AG04450 (cell line): ENCODE measurements at regions not wholly inside any gene's neighbourhood (a gene's known extent, or its start where the extent isn't known, plus 50 kb on each side); places are given as distances from the start of the nearest gene placed in this dataset.

Experiments used
- CTCF ChIA-PET: fragments of 300-600, 350-600 bp; formaldehyde crosslinking; extraction: SDS; loops from one replicate; lab custom pipeline; 2022; ENCODE audit warnings: antibody characterized with exemption, inconsistent platforms; lab: Charles Lee
- POLR2A ChIA-PET: fragments of 350-600 bp; formaldehyde crosslinking; extraction: SDS; loops from one replicate; lab custom pipeline; 2021; ENCODE audit warnings: antibody characterized with exemption, inconsistent platforms; lab: Yijun Ruan, JAX
- DNase-seq: peaks from one replicate; pipeline ENCODE4 v3.0.0-alpha.2; 2011; ENCODE audit warnings: low read depth, low spot score
- H3K27ac ChIP-seq: one replicate; pipeline ENCODE4 v1.5.1; 2012; ENCODE audit warnings: low read depth, low read length, control low read depth
- H3K27me3 ChIP-seq: one replicate; pipeline ENCODE4 v1.6.0; 2012; ENCODE audit warnings: low read length; ENCODE audit not compliant: control insufficient read depth, insufficient read depth
- H3K4me3 ChIP-seq: 2 replicates; pipeline ENCODE4 v1.5.1; 2011; ENCODE audit warnings: mild to moderate bottlenecking, low read depth, low read length, control low read depth
- H3K9me3 ChIP-seq: 2 replicates; pipeline ENCODE4 v1.5.1; 2012; ENCODE audit warnings: low read length; ENCODE audit not compliant: control insufficient read depth, insufficient read depth
- TF ChIP-seq, protein P1 (sequence below): IDR thresholded peaks from 2 replicates; pipeline ENCODE4 v1.5.1; 2011; ENCODE audit warnings: low read depth, low read length, control low read depth, inconsistent platforms

DNA sequence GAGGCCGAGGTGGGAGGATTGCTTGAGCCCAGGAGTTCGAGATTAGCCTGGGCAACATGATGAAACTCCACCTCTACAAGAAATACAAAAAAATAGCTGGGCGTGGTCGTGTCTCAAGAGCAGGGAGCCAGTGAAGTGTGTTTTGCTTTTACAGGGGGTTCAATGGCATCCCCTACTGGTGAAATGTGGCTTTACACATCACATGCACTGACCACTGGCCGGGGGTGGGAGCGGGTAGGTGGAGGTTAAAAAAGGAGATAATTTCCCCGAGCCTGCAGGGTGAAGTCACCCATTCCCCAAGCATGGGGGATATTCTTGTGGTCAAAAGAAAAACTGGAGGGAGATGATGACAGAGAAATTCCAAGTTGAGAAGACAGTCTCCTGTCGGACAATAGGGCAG, 63.6 kb upstream of the PWP1 start:
- H3K4me3 ChIP-seq = no peak overlapping the region
- TF ChIP-seq, protein P1, sequence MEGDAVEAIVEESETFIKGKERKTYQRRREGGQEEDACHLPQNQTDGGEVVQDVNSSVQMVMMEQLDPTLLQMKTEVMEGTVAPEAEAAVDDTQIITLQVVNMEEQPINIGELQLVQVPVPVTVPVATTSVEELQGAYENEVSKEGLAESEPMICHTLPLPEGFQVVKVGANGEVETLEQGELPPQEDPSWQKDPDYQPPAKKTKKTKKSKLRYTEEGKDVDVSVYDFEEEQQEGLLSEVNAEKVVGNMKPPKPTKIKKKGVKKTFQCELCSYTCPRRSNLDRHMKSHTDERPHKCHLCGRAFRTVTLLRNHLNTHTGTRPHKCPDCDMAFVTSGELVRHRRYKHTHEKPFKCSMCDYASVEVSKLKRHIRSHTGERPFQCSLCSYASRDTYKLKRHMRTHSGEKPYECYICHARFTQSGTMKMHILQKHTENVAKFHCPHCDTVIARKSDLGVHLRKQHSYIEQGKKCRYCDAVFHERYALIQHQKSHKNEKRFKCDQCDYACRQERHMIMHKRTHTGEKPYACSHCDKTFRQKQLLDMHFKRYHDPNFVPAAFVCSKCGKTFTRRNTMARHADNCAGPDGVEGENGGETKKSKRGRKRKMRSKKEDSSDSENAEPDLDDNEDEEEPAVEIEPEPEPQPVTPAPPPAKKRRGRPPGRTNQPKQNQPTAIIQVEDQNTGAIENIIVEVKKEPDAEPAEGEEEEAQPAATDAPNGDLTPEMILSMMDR = peak; percentile 51
- POLR2A ChIA-PET = no interaction called here
- H3K27me3 ChIP-seq = no peaks in the 10 kb centered on the region
- CTCF ChIA-PET = interaction anchor here (1.1 to 2.5 kb wide), 2 partner anchors 9 to 491 kb away, joined by 3 to 14 read pairs; no protein-coding TSS in a partner anchor
- H3K9me3 ChIP-seq = no peaks in the 10 kb centered on the region
- no peak overlapping the region for H3K27ac ChIP-seq
- no peak for DNase-seq

DNA sequence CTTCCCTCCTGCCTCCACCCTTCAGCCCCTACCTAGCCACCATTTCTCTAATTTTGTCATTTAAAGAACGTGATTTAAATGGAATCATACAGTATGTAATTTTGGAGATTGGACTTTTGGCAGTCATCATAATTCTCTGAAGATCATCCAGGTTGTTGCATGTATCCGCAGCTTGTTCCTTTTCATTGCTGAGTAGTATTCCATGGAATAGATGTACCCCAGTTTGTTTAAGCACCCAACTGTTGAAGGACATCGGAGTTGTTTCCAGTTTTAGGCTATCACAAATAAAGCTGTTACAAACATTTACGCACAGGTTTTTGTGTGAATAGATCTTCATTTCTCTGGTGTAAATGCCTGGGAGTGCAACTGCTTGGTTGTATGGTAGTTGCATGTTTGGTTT, 61.1 kb upstream of the PWP1 start:
- DNase-seq = no peak
- Histone ChIP-seq H3K9me3 (no peaks in the 10 kb centered on the region), H3K27me3 (no peaks in the 10 kb centered on the region), H3K4me3 (no peak overlapping the region), H3K27ac (no peak overlapping the region)
- ChIA-PET POLR2A (no interaction called here), CTCF (no interaction called here)
- TF ChIP-seq, protein P1 = no peak

DNA sequence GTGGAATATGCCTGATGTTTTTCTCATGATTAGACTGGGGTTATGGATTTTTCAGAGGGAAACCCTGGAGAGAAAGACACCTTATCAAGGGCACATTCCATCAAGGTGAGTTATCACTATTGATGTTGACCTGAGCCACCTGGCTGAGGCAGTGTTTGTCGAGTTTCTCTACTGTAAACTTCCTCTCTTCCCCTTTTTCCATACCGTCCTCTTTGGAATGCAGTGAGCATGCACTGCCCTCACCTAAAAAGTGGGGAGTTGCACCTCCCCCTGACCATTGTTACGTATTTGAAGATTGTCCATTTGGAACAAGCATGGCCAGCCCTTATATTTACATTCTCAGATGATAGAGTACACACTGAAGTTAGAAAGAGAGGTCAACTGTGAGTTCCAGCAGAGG, 53.9 kb upstream of the PWP1 start:
- no peak overlapping the region for H3K27ac ChIP-seq
- CTCF ChIA-PET = no interaction called here
- POLR2A ChIA-PET = no interaction called here

DNA sequence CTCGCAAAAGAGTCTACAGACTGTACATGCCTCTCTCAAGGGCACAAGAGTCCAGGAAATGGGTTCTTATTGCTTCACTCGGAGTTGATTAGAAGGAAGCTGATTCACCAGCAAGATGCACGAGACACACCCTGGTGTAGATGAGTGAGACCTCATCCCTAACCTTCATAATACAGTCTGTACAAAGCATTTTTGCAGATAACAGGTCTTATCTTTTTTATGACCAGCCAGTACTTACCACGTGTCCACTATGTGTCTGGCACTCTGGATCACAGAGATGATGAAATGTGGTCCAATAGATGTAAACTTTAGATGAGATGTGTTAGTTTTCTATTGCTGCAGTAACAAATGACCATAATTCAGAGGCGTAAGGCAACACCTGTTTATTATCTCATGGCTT, 53.4 kb upstream of the PWP1 start:
- Histone ChIP-seq H3K9me3 (no peaks in the 10 kb centered on the region), H3K27ac (no peak overlapping the region), H3K4me3 (no peak overlapping the region), H3K27me3 (no peaks in the 10 kb centered on the region)
- DNase-seq = no peak
- CTCF ChIA-PET = interaction anchor here (3.0 kb wide), 1 partner anchor 500 kb away, joined by 10 read pairs; no protein-coding TSS in a partner anchor
- TF ChIP-seq, protein P1 = no peak
- POLR2A ChIA-PET = no interaction called here

More for the DNA sequence above, 53.9 kb upstream of the PWP1 start:
- no peaks in the 10 kb centered on the region for H3K9me3 ChIP-seq
- TF ChIP-seq, protein P1 = no peak
- H3K4me3 ChIP-seq = no peak overlapping the region
- no peaks in the 10 kb centered on the region for H3K27me3 ChIP-seq
- no peak for DNase-seq

DNA sequence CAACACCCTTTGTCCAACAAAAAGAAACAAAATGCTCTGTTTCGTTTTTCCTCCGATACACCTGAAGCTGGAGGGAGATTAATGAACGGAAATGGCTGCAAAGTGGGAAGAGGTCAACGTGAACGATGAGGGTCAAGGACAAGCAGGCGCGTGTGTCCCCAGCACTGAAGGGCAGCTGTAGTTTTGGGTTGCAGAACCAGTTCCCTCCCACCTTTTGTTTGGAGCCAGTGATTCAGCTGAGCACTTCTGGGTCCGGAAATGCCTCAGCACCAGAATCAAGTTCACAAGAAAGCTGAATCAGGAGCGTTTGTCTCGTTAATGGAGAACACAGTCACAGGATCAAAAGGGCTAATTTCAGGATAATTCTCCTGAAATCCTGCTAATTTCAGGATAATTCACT, 51.1 kb upstream of the PWP1 start:
- ChIA-PET POLR2A (no interaction called here), CTCF (interaction anchor here (1.0 to 3.0 kb wide), 2 partner anchors 23 to 503 kb away, joined by 3 to 10 read pairs; no protein-coding TSS in a partner anchor)
- no peaks in the 10 kb centered on the region for H3K9me3 ChIP-seq
- no peak overlapping the region for H3K4me3 ChIP-seq
- no peaks in the 10 kb centered on the region for H3K27me3 ChIP-seq
- TF ChIP-seq, protein P1 = no peak
- no peak overlapping the region for H3K27ac ChIP-seq
- DNase-seq = no peak
